Suprapubic skin (tissue), 4 donors: ENCODE measurements at regions not wholly inside any gene's neighbourhood (a gene's known extent, or its start where the extent isn't known, plus 50 kb on each side); places are given as distances from the start of the nearest gene placed in this dataset.
"Not testable (repeated sequence)": the region's sequence is repeated elsewhere in the genome, so short reads cannot be mapped to it uniquely, and the experiment has no call there.

Experiments used
- DNase-seq, 2 donors: peaks; one replicate each; pipeline ENCODE4 v3.0.0-alpha.2; 2019; ENCODE audit warnings: low spot score in 2 of 2
- H3K27ac ChIP-seq: fragments of 200-600 bp; sonication (generic); one replicate; pipeline ENCODE4 v1.5.1; 2019
- H3K27me3 ChIP-seq: fragments of 200-600 bp; sonication (generic); one replicate; pipeline ENCODE4 v1.5.1; 2019
- H3K36me3 ChIP-seq: fragments of 200-600 bp; sonication (generic); one replicate; pipeline ENCODE4 v1.5.1; 2019
- H3K4me1 ChIP-seq: fragments of 200-600 bp; sonication (generic); one replicate; pipeline ENCODE4 v1.5.1; 2019
- H3K4me3 ChIP-seq: fragments of 200-600 bp; sonication (generic); one replicate; pipeline ENCODE4 v1.5.1; 2019; ENCODE audit warnings: mild to moderate bottlenecking
- H3K9me3 ChIP-seq: fragments of 200-600 bp; sonication (generic); one replicate; pipeline ENCODE4 v1.5.1; 2019
- CTCF ChIP-seq, 2 donors: fragments of 200-600 bp in 1 of 2; fragments of 450-650 bp in 1 of 2; sonication (generic) in 1 of 2; IDR thresholded peaks; one replicate each; pipeline ENCODE4 v1.5.1; 2016 to 2019; ENCODE audit warnings: antibody characterized with exemption in 2 of 2, mild to moderate bottlenecking in 1 of 2, moderate library complexity in 1 of 2
- EP300 ChIP-seq: sonication (generic); formaldehyde crosslinking; IDR thresholded peaks from one replicate; pipeline ENCODE4 v1.6.1; 2017; ENCODE audit warnings: antibody characterized with exemption
- POLR2A ChIP-seq, 2 donors: fragments of 450-650 bp; IDR thresholded peaks; one replicate each; pipeline ENCODE4 v1.6.1; 2017; ENCODE audit warnings: antibody characterized with exemption in 2 of 2, mild to moderate bottlenecking in 2 of 2, moderate library complexity in 2 of 2
- POLR2AphosphoS5 ChIP-seq, 3 donors: sonication (generic); formaldehyde crosslinking; IDR thresholded peaks; one replicate each; pipeline ENCODE4 v1.6.1; 2017; ENCODE audit warnings: antibody characterized with exemption in 3 of 3
- WGBS: methylation state at CpG from one replicate; pipeline ENCODE4 v1.1.5; 2018; 5-methylcytosine and 5-hydroxymethylcytosine counted together

- H3K4me1 ChIP-seq, result no peaks in the 10 kb centered on the region
- no peak overlapping the region for H3K4me3 ChIP-seq
- no peaks in the 10 kb centered on the region for H3K27me3 ChIP-seq
- DNase-seq, result no peak
- no peak overlapping the region for H3K27ac ChIP-seq
- no peak for TF ChIP-seq EP300
- no peak for TF ChIP-seq CTCF (IDR thresholded peaks at IDR 0.05)
- no peaks in the 10 kb centered on the region for H3K9me3 ChIP-seq
- 95% methylated on average over 2 of the region's 2 CpGs for WGBS
- no peaks in the 10 kb centered on the region for H3K36me3 ChIP-seq
Measured at GRCh38 chr16:50490828-50491227, 57.4 kb upstream of the NKD1 start.

GRCh38 chr16:50489182-50489581 lies 59.0 kb upstream of the NKD1 start:
- no peak for DNase-seq
- TF ChIP-seq POLR2A (IDR thresholded peaks at IDR 0.05), result no peak
- TF ChIP-seq EP300, result no peak
- TF ChIP-seq POLR2AphosphoS5 (IDR thresholded peaks at IDR 0.05), result no peak
- no peak for TF ChIP-seq CTCF (IDR thresholded peaks at IDR 0.05)
- no peaks in the 10 kb centered on the region for H3K36me3 ChIP-seq
- H3K27me3 ChIP-seq, result no peaks in the 10 kb centered on the region
- H3K4me3 ChIP-seq, result no peak overlapping the region
- WGBS, result 17% methylated on average over 1 of the region's 3 CpGs
- H3K27ac ChIP-seq, result no peak overlapping the region
- no peaks in the 10 kb centered on the region for H3K4me1 ChIP-seq
- H3K9me3 ChIP-seq, result no peaks in the 10 kb centered on the region

GRCh38 chr16:50487528-50487927 lies 60.7 kb upstream of the NKD1 start:
- Histone ChIP-seq H3K36me3 (no peaks in the 10 kb centered on the region), H3K9me3 (no peaks in the 10 kb centered on the region), H3K4me3 (no peak overlapping the region), H3K27ac (no peak overlapping the region), H3K27me3 (no peaks in the 10 kb centered on the region), H3K4me1 (no peaks in the 10 kb centered on the region)
- WGBS, result 84% methylated on average over 5 of the region's 5 CpGs
- TF ChIP-seq CTCF (IDR thresholded peaks at IDR 0.05), result no peak
- TF ChIP-seq POLR2AphosphoS5 (IDR thresholded peaks at IDR 0.05), result no peak
- no peak for TF ChIP-seq EP300
- no peak for TF ChIP-seq POLR2A (IDR thresholded peaks at IDR 0.05)
- no peak for DNase-seq

- H3K4me1 ChIP-seq, H3K27me3 ChIP-seq, DNase-seq, H3K4me3 ChIP-seq, H3K36me3 ChIP-seq, H3K27ac ChIP-seq, H3K9me3 ChIP-seq: not testable (repeated sequence)
Measured at GRCh38 chr16:50486162-50486561, 62.0 kb upstream of the NKD1 start.

- DNase-seq, result peak in 1 of 2 donors; percentile 7
- H3K9me3 ChIP-seq, result no peaks in the 10 kb centered on the region
- H3K4me3 ChIP-seq, result no peak overlapping the region
- H3K36me3 ChIP-seq, result no peaks in the 10 kb centered on the region
- no peak overlapping the region for H3K27ac ChIP-seq
- H3K4me1 ChIP-seq, result no peaks in the 10 kb centered on the region
- no peaks in the 10 kb centered on the region for H3K27me3 ChIP-seq
- TF ChIP-seq EP300, result no peak
- no peak for TF ChIP-seq POLR2A (IDR thresholded peaks at IDR 0.05)
- TF ChIP-seq CTCF (IDR thresholded peaks at IDR 0.05), result no peak
- TF ChIP-seq POLR2AphosphoS5 (IDR thresholded peaks at IDR 0.05), result no peak
- WGBS, result 91% methylated on average over 2 of the region's 2 CpGs
Measured at GRCh38 chr16:50485232-50485631, 63.0 kb upstream of the NKD1 start.

GRCh38 chr16:50482271-50482670 lies 65.9 kb upstream of the NKD1 start:
- DNase-seq, result peak in 1 of 2 donors; percentile 65
- Histone ChIP-seq H3K27me3 (no peaks in the 10 kb centered on the region), H3K9me3 (no peaks in the 10 kb centered on the region), H3K27ac (no peak overlapping the region), H3K4me3 (no peak overlapping the region), H3K4me1 (peaks cover 9% of the 10 kb centered on the region), H3K36me3 (no peaks in the 10 kb centered on the region)
- WGBS, result 72% methylated on average over 5 of the region's 5 CpGs
- no peak for TF ChIP-seq EP300
- no peak for TF ChIP-seq POLR2A (IDR thresholded peaks at IDR 0.05)
- no peak for TF ChIP-seq CTCF (IDR thresholded peaks at IDR 0.05)
- TF ChIP-seq POLR2AphosphoS5 (IDR thresholded peaks at IDR 0.05), result no peak
